Hepatocyte (in vitro differentiated cells): ENCODE measurements at regions not wholly inside any gene's neighbourhood (a gene's known extent, or its start where the extent isn't known, plus 50 kb on each side); places are given as distances from the start of the nearest gene placed in this dataset.

Experiments used
- EZH2 ChIP-seq: fragments of 200-600 bp; sonication (generic); IDR thresholded peaks from 2 replicates; pipeline ENCODE4 v1.6.1; 2016; ENCODE audit warnings: antibody characterized with exemption, mild to moderate bottlenecking, borderline replicate concordance
- EZH2phosphoT487 ChIP-seq: fragments of 200-600 bp; sonication (generic); IDR thresholded peaks from one replicate; pipeline ENCODE4 v1.6.1; 2018; ENCODE audit warnings: antibody characterized with exemption, mild to moderate bottlenecking, low read depth, moderate library complexity; ENCODE audit not compliant: unreplicated experiment, severe bottlenecking
- TF ChIP-seq, protein P1 (sequence below): fragments of 200-600 bp; sonication (generic); IDR thresholded peaks from 2 replicates; pipeline ENCODE4 v1.5.1; 2016; ENCODE audit warnings: antibody characterized with exemption, mild to moderate bottlenecking; ENCODE audit not compliant: poor library complexity

DNA sequence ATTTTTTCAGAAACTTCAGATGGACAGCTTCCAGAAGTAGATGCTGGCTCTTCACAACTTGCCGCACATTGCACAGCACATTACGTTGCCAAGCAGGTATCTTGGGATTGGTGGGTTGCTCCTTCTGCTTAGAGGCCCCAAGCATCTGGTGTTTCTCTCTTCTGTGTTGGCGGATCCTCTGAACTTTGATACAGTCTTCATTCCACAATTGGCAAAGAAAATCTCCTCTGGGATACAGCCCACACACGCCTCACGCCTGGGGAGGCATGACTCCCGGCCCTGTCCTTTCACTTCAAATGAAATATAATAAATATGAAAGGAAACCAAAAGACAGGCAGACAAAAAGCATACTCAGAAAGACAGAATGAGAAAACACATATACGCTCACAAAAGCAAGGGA lies 72.3 kb upstream of the PPP2R5A start:
- TF ChIP-seq, protein P1, sequence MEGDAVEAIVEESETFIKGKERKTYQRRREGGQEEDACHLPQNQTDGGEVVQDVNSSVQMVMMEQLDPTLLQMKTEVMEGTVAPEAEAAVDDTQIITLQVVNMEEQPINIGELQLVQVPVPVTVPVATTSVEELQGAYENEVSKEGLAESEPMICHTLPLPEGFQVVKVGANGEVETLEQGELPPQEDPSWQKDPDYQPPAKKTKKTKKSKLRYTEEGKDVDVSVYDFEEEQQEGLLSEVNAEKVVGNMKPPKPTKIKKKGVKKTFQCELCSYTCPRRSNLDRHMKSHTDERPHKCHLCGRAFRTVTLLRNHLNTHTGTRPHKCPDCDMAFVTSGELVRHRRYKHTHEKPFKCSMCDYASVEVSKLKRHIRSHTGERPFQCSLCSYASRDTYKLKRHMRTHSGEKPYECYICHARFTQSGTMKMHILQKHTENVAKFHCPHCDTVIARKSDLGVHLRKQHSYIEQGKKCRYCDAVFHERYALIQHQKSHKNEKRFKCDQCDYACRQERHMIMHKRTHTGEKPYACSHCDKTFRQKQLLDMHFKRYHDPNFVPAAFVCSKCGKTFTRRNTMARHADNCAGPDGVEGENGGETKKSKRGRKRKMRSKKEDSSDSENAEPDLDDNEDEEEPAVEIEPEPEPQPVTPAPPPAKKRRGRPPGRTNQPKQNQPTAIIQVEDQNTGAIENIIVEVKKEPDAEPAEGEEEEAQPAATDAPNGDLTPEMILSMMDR = no peak
- TF ChIP-seq EZH2phosphoT487 = no peak
- TF ChIP-seq EZH2 = no peak
